Bronchial epithelial cell (primary cell): ENCODE measurements at regions not wholly inside any gene's neighbourhood (a gene's known extent, or its start where the extent isn't known, plus 50 kb on each side); places are given as distances from the start of the nearest gene placed in this dataset.

Experiments used
- DNase-seq: peaks from one replicate; pipeline ENCODE4 v3.0.0-alpha.2; 2010; ENCODE audit warnings: low read depth
- FAIRE-seq: peaks from 2 replicates; lab custom pipeline; 2011; peaks lifted over from hg19 to GRCh38; lab: Jason Lieb, UNC
- H3K27me3 ChIP-seq: 2 replicates; pipeline ENCODE4 v1.5.1; 2011; ENCODE audit warnings: low read length; ENCODE audit not compliant: control insufficient read depth, insufficient read depth
- H3K36me3 ChIP-seq: 2 replicates; pipeline ENCODE4 v1.5.1; 2011; ENCODE audit warnings: low read length; ENCODE audit not compliant: control insufficient read depth, insufficient read depth
- H3K4me3 ChIP-seq: 2 replicates; pipeline ENCODE4 v1.5.1; 2011; ENCODE audit warnings: mild to moderate bottlenecking, low read depth, low read length, control low read depth
- CTCF ChIP-seq: IDR thresholded peaks from 2 replicates; pipeline ENCODE4 v1.5.1; 2011; ENCODE audit warnings: mild to moderate bottlenecking, moderate library complexity, low read length, control low read depth, inconsistent platforms; ENCODE audit not compliant: insufficient read depth, severe bottlenecking

GRCh38 chr5:34562791-34563190, 93.3 kb upstream of the RAI14 start:
- no peak overlapping the region for H3K4me3 ChIP-seq
- FAIRE-seq (no peak), DNase-seq (no peak)
- no peaks in the 10 kb centered on the region for H3K36me3 ChIP-seq
- no peak for TF ChIP-seq CTCF
- no peaks in the 10 kb centered on the region for H3K27me3 ChIP-seq

GRCh38 chr5:34563269-34563668, 92.9 kb upstream of the RAI14 start:
- Histone ChIP-seq H3K27me3 (no peaks in the 10 kb centered on the region), H3K4me3 (no peak overlapping the region), H3K36me3 (no peaks in the 10 kb centered on the region)
- TF ChIP-seq CTCF: no peak
- FAIRE-seq (no peak), DNase-seq (no peak)

- no peak for FAIRE-seq
- H3K36me3 ChIP-seq: no peaks in the 10 kb centered on the region
- TF ChIP-seq CTCF: no peak
- H3K4me3 ChIP-seq: no peak overlapping the region
- no peak for DNase-seq
- no peaks in the 10 kb centered on the region for H3K27me3 ChIP-seq
Measured at GRCh38 chr5:34563931-34564709, 92.0 kb upstream of the RAI14 start.

GRCh38 chr5:34564710-34565235, 91.4 kb upstream of the RAI14 start:
- TF ChIP-seq CTCF: no peak
- H3K4me3 ChIP-seq: no peak overlapping the region
- no peaks in the 10 kb centered on the region for H3K27me3 ChIP-seq
- DNase-seq (no peak), FAIRE-seq (no peak)
- no peaks in the 10 kb centered on the region for H3K36me3 ChIP-seq

- FAIRE-seq (no peak), DNase-seq (no peak)
- Histone ChIP-seq H3K4me3 (no peak overlapping the region), H3K36me3 (no peaks in the 10 kb centered on the region), H3K27me3 (no peaks in the 10 kb centered on the region)
- TF ChIP-seq CTCF: no peak
Measured at GRCh38 chr5:34570143-34570542, 86.0 kb upstream of the RAI14 start.
